DOHH2 (cell line): ENCODE measurements at regions not wholly inside any gene's neighbourhood (a gene's known extent, or its start where the extent isn't known, plus 50 kb on each side); places are given as distances from the start of the nearest gene placed in this dataset.

ENCODE experiments used
- H3F3A ChIP-seq: fragments of 200-600 bp; sonication (generic), shearing (Covaris generic); 2 replicates; pipeline ENCODE4 v1.6.0; 2016; ENCODE audit warnings: antibody characterized with exemption, mild to moderate bottlenecking; ENCODE audit not compliant: control insufficient read depth, insufficient read depth
- H3K27ac ChIP-seq: fragments of 200-600 bp; sonication (generic); 2 replicates; pipeline ENCODE4 v1.5.1; 2014; ENCODE audit warnings: low read depth, mild to moderate bottlenecking, low read length, moderate library complexity
- H3K27me3 ChIP-seq: fragments of 200-600 bp; sonication (generic); 2 replicates; pipeline ENCODE4 v1.6.1; 2014; ENCODE audit warnings: mild to moderate bottlenecking, low read length, mixed read lengths; ENCODE audit not compliant: control insufficient read depth
- H3K36me3 ChIP-seq: fragments of 200-600 bp; sonication (generic); 2 replicates; pipeline ENCODE4 v1.6.1; 2014; ENCODE audit warnings: mild to moderate bottlenecking, low read length, moderate library complexity, mixed read lengths; ENCODE audit not compliant: control insufficient read depth
- H3K4me1 ChIP-seq: fragments of 200-600 bp; sonication (generic); 2 replicates; pipeline ENCODE4 v1.6.1; 2014; ENCODE audit warnings: mild to moderate bottlenecking, low read length, mixed read lengths; ENCODE audit not compliant: control insufficient read depth
- H3K4me2 ChIP-seq: fragments of 200-600 bp; sonication (generic); 2 replicates; pipeline ENCODE4 v1.6.0; 2014; ENCODE audit warnings: mild to moderate bottlenecking, low read length, moderate library complexity
- H3K4me3 ChIP-seq: fragments of 200-600 bp; sonication (generic); 2 replicates; pipeline ENCODE4 v1.5.1; 2014; ENCODE audit warnings: mild to moderate bottlenecking, low read length, mixed read lengths
- H3K79me2 ChIP-seq: fragments of 200-600 bp; sonication (generic); 2 replicates; pipeline ENCODE4 v1.6.1; 2014; ENCODE audit warnings: mild to moderate bottlenecking, low read length, mixed read lengths; ENCODE audit not compliant: control insufficient read depth
- H3K9me2 ChIP-seq: fragments of 200-600 bp; sonication (generic); replicated peaks from 2 replicates; pipeline ENCODE4 v1.6.1; 2014; ENCODE audit warnings: mild to moderate bottlenecking, low read length, mixed read lengths; ENCODE audit not compliant: control insufficient read depth
- H3K9me3 ChIP-seq: fragments of 200-600 bp; sonication (generic); 2 replicates; pipeline ENCODE4 v1.6.1; 2014; ENCODE audit warnings: antibody characterized with exemption, low read length, mixed read lengths; ENCODE audit not compliant: control insufficient read depth, insufficient read depth
- H4K20me1 ChIP-seq: fragments of 200-600 bp; sonication (generic); 2 replicates; pipeline ENCODE4 v1.6.0; 2014; ENCODE audit warnings: low read depth, mild to moderate bottlenecking, antibody characterized with exemption, low read length, moderate library complexity; ENCODE audit not compliant: control insufficient read depth, insufficient read depth
- EZH2phosphoT487 ChIP-seq: fragments of 200-600 bp; sonication (generic); IDR thresholded peaks from 2 replicates; pipeline ENCODE4 v1.6.1; 2017; ENCODE audit warnings: borderline replicate concordance, mild to moderate bottlenecking, antibody characterized with exemption, low read length, moderate library complexity, mixed read lengths
- TF ChIP-seq, protein P1 (sequence below): fragments of 200-600 bp; sonication (generic); IDR thresholded peaks from one replicate; pipeline ENCODE4 v1.5.1; 2014; ENCODE audit warnings: antibody characterized with exemption, mild to moderate bottlenecking, low read depth, low read length; ENCODE audit not compliant: poor library complexity, severe bottlenecking

- H3K4me2 ChIP-seq: no peak overlapping the region
- no peaks in the 10 kb centered on the region for H3K9me2 ChIP-seq
- TF ChIP-seq, protein P1, sequence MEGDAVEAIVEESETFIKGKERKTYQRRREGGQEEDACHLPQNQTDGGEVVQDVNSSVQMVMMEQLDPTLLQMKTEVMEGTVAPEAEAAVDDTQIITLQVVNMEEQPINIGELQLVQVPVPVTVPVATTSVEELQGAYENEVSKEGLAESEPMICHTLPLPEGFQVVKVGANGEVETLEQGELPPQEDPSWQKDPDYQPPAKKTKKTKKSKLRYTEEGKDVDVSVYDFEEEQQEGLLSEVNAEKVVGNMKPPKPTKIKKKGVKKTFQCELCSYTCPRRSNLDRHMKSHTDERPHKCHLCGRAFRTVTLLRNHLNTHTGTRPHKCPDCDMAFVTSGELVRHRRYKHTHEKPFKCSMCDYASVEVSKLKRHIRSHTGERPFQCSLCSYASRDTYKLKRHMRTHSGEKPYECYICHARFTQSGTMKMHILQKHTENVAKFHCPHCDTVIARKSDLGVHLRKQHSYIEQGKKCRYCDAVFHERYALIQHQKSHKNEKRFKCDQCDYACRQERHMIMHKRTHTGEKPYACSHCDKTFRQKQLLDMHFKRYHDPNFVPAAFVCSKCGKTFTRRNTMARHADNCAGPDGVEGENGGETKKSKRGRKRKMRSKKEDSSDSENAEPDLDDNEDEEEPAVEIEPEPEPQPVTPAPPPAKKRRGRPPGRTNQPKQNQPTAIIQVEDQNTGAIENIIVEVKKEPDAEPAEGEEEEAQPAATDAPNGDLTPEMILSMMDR: no peak
- no peak for TF ChIP-seq EZH2phosphoT487
- no peaks in the 10 kb centered on the region for H3K27me3 ChIP-seq
- no peaks in the 10 kb centered on the region for H3K36me3 ChIP-seq
- H3K27ac ChIP-seq: no peak overlapping the region
- H3K9me3 ChIP-seq: no peaks in the 10 kb centered on the region
- no peaks in the 10 kb centered on the region for H3K4me1 ChIP-seq
- H3F3A ChIP-seq: no peaks in the 10 kb centered on the region
- no peak overlapping the region for H3K4me3 ChIP-seq
- H3K79me2 ChIP-seq: no peaks in the 10 kb centered on the region
- no peaks in the 10 kb centered on the region; the same call in 1 of the 2 replicates for H4K20me1 ChIP-seq
Measured at GRCh38 chr5:171600741-171601265, 181.4 kb downstream of the FGF18 start.

GRCh38 chr5:171601266-171601881, 181.9 kb downstream of the FGF18 start:
- Histone ChIP-seq H3K27ac (no peak overlapping the region), H3K4me2 (no peak overlapping the region)

DNA sequence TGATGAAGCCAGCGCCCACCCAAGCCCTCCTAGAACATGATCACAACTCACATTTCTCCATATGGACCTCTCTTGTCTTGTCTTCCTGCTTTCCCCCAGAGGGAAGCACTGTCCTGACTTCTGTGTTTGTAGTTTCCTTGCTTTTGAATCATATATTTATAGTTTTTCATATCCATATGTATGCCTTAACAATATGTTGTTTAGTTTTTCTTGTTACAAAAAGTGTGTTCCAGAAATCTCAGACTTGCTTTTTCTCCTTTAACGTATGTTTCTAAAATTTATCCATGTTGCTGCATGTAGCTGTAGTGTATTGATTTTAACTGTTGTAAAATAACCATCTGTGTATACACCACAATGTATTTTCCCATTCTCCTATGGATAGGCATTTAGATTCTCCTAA, 182.0 kb upstream of the SMIM23 start:
- Histone ChIP-seq H3K4me3 (no peak overlapping the region), H3K36me3 (no peaks in the 10 kb centered on the region), H3K4me2 (no peak overlapping the region), H4K20me1 (no peaks in the 10 kb centered on the region; the same call in 1 of the 2 replicates), H3F3A (no peaks in the 10 kb centered on the region), H3K27me3 (no peaks in the 10 kb centered on the region), H3K4me1 (no peaks in the 10 kb centered on the region), H3K9me2 (no peaks in the 10 kb centered on the region), H3K79me2 (no peaks in the 10 kb centered on the region), H3K27ac (no peak overlapping the region), H3K9me3 (0 out of 2 replicates have a peak, but pooled peaks cover 2% of the 10 kb centered on the region)
- TF ChIP-seq, protein P1: no peak
- no peak for TF ChIP-seq EZH2phosphoT487

More at GRCh38 chr5:171601266-171601881, 181.9 kb downstream of the FGF18 start:
- H3F3A ChIP-seq: no peaks in the 10 kb centered on the region
- H3K4me1 ChIP-seq: no peaks in the 10 kb centered on the region
- no peaks in the 10 kb centered on the region for H3K79me2 ChIP-seq
- no peaks in the 10 kb centered on the region for H3K36me3 ChIP-seq
- H3K27me3 ChIP-seq: no peaks in the 10 kb centered on the region
- no peak overlapping the region for H3K4me3 ChIP-seq
- TF ChIP-seq, protein P1: no peak
- TF ChIP-seq EZH2phosphoT487: no peak
- no peaks in the 10 kb centered on the region for H3K9me2 ChIP-seq
- no peaks in the 10 kb centered on the region; the same call in 1 of the 2 replicates for H4K20me1 ChIP-seq
- 0 out of 2 replicates have a peak, but pooled peaks cover 2% of the 10 kb centered on the region for H3K9me3 ChIP-seq
